ENCODE measurements at regions not wholly inside any gene's neighbourhood (a gene's known extent, or its start where the extent isn't known, plus 50 kb on each side); places are given as distances from the start of the nearest gene placed in this dataset.

GRCh38 chr15:45943240-45943639 lies 308.4 kb downstream of the SQOR start:
- ATAC-seq (peak; percentile 54 to 74; a peak in 4 of 6 replicates), FAIRE-seq (no peak), DNase-seq (ENCODE audit: low read depth in 1 of 2, low spot score in 1 of 2) (peak in 1 of 2 experiments; percentile 41)
- Histone ChIP-seq H3K4me1 (no peaks in the 10 kb centered on the region), H3K9me3 (no peaks in the 10 kb centered on the region), H3K4me2 (no peak overlapping the region), H3K27ac (no peak overlapping the region), H3K4me3 (no peak overlapping the region)
- no peak for TF ChIP-seq EHF (CRISPR knock-in tag; IDR thresholded peaks at IDR 0.05)
- no peak for TF ChIP-seq BCL3 (IDR thresholded peaks at IDR 0.05)
- TF ChIP-seq RFX5 (IDR thresholded peaks at IDR 0.05): peak; percentile 48; the same call in 1 of the 2 replicates
- TF ChIP-seq FOSL2 (IDR thresholded peaks at IDR 0.05): no peak
- TF ChIP-seq FOSL2 (CRISPR knock-in tag; IDR thresholded peaks at IDR 0.05): 0 out of 2 replicates have a peak, but pooled peaks have one; percentile 11
- no peak for TF ChIP-seq PBX3 (IDR thresholded peaks at IDR 0.05)
- TF ChIP-seq JUNB (IDR thresholded peaks at IDR 0.05): no peak
- TF ChIP-seq E2F6 (IDR thresholded peaks at IDR 0.05; ENCODE audit: borderline replicate concordance, low read depth): no peak
- no peak for TF ChIP-seq BHLHE40 (IDR thresholded peaks at IDR 0.05; ENCODE audit: low read depth, low read length)
- no peak for TF ChIP-seq REST (IDR thresholded peaks at IDR 0.05)
- no peak for TF ChIP-seq NR3C1 (IDR thresholded peaks at IDR 0.05)
- no peak for TF ChIP-seq ZC3H11A (IDR thresholded peaks at IDR 0.05)
- TF ChIP-seq MAFK (IDR thresholded peaks at IDR 0.05; ENCODE audit: partially characterized antibody): peak; percentile 36
- TF ChIP-seq HOXB13 (CRISPR knock-in tag; IDR thresholded peaks at IDR 0.05; ENCODE audit: low read depth): no peak
- ChIA-PET CTCF (interaction anchor here (0.6 kb wide), 1 partner anchor 188 kb away, joined by 3 read pairs; no protein-coding TSS in a partner anchor), POLR2A (no interaction called here)
- WGBS (ENCODE audit: missing lambda C conversion rate): 15% methylated on average over 4 of the region's 4 CpGs

GRCh38 chr15:45946111-45946510 lies 311.3 kb downstream of the SQOR start:
- no peak overlapping the region for H3K27ac ChIP-seq
- FAIRE-seq (no peak), ATAC-seq (no peak), DNase-seq (ENCODE audit: low read depth in 1 of 2, low spot score in 1 of 2) (no peak)
- CTCF ChIA-PET: no interaction called here
- H3K4me3 ChIP-seq: no peak overlapping the region
- no peaks in the 10 kb centered on the region for H3K9me3 ChIP-seq
- H3K4me2 ChIP-seq: no peak overlapping the region
- POLR2A ChIA-PET: no interaction called here
- TF ChIP-seq ATOH8 (CRISPR knock-in tag; IDR thresholded peaks at IDR 0.05; ENCODE audit: low read depth): no peak
- no peak for TF ChIP-seq CBX2 (IDR thresholded peaks at IDR 0.05; ENCODE audit: borderline replicate concordance, low read depth)
- no peak for TF ChIP-seq TP53 (CRISPR knock-in tag; IDR thresholded peaks at IDR 0.05)
- no peak for TF ChIP-seq FOSB (CRISPR knock-in tag; IDR thresholded peaks at IDR 0.05)
- TF ChIP-seq HES2 (IDR thresholded peaks at IDR 0.05): no peak
- H3K4me1 ChIP-seq: no peaks in the 10 kb centered on the region

Measured in A549 (cell line).